Epidermal melanocyte (primary cell): ENCODE measurements at regions not wholly inside any gene's neighbourhood (a gene's known extent, or its start where the extent isn't known, plus 50 kb on each side); places are given as distances from the start of the nearest gene placed in this dataset.
"Not testable (repeated sequence)": the region's sequence is repeated elsewhere in the genome, so short reads cannot be mapped to it uniquely, and the experiment has no call there.

Experiments used
- DNase-seq: peaks from one replicate; pipeline ENCODE4 v3.0.0; 2011; ENCODE audit warnings: low spot score; ENCODE audit not compliant: insufficient read length

DNA sequence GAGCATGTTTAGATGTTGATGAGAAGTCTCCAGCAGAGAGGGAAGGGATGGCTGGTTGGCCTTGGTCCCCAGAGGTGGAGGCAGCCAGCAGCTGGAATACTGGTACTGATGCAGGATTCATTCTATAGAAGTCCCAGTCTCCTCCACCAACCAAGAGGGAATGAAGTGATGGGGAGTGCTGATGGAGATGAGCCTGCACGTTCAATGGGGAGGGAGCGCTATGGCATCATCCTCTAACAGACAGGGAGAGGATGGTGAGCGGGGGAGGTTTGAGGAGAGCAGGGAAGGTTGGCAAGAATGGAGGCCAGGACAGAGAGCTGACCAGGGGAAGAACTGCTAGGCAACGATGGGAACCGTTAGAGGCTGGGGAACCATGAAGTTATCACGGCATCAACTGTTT, 159.8 kb upstream of the MVB12B start:
- DNase-seq = no peak

DNA sequence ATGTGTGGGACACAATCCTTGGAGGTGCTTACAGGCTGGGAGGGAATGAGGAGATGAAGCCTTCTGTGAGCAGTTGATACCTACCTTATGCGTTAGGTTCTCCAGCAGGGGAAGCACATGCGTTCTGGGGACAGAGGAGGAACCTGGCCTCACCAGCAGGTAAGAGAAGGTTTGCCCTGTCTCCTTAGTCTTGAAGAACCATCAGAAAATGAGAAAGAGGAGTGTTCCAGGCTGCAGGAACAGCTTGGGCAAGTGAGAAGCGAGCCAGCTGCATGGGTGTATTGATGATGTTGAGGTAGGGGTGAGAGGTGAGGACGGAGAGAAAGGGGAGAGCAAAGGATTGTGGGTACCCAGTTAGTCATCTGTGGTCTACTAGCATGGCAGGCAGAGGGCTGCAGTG, 156.9 kb upstream of the MVB12B start:
- no peak for DNase-seq

DNA sequence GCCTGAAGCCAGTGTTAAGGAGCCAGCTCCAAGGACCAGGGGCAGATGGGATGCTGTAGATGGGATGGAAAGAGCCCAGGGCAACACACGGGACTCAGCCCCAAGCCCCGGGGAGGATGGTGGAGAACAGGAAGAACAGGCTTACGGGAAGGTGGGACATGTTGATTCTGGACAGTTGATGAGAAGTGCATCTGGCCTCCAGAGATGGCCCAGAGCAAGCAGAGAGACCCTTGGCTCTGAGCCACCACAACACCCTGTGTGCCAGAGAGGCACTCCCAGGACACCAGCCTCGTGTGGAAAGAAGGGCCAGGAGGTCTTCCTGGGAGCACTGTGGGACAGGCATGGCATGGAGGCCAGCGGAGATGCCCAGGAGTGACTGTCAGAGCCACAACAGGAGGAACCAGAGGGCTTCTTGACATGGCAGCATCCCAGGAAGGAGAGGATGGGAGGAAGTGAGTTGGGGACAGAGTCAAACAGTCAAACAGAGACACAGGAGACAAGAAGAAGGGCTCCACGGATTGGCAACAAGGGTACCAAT, 156.3 kb upstream of the MVB12B start:
- DNase-seq = no peak

DNA sequence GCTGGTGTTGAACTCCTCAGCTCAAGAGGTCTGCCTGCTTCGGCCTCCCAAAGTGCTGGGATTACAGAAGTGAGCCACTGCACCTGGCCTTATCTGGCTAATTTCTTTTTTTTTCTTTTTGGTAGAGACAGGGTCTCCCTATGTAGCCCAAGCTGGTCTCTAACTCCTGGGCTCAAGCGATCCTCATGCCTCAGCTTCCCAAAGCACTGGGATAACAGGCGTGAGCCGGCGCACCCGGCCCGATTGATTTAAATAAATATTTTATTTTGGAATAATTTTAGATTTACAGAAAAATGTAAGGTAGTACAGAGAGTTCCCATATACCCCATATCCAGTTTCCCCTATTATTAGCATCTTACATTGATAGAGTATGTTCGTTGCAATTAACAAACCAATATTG, 155.0 kb upstream of the MVB12B start:
- DNase-seq = no peak

DNA sequence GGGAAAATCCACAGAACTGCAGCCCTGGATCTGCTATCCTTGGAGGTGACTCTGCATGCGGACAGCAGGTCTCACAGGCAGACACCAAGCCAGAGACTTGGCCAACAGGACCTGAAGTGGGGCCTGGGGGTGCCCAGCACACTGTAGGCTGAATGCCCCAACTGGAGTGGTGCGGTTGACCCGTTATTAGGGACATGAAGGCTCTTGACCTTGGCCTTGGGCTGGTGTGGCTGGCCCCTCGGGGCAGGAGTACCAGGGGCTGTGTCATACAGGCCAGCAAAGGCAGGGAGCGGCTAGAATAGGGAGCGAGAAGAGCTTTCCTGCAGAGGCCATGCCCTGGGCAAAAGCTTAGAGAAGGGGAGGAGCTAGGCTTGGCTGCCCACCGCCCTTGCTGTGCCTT, 153.2 kb upstream of the MVB12B start:
- no peak for DNase-seq

DNA sequence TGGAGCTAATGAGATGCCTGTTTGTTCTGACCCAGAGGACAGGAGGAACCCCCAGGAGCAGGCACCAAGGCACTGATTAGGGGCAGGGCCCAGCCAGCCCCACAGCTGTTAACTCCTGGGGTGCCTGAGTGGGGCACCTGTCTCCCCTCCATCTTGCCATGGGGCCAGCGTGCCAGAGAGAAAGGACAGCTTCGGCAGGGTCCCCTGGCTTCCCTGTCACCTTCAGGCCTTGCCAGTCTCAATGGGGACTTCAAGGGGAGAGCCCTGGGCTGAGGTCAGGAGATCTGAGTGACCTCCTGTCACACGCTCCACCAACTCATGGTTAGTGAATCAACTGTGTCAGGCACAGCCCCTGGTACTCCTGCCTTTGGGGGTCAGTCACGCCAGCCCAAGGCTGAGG, 152.7 kb upstream of the MVB12B start:
- no peak for DNase-seq

DNA sequence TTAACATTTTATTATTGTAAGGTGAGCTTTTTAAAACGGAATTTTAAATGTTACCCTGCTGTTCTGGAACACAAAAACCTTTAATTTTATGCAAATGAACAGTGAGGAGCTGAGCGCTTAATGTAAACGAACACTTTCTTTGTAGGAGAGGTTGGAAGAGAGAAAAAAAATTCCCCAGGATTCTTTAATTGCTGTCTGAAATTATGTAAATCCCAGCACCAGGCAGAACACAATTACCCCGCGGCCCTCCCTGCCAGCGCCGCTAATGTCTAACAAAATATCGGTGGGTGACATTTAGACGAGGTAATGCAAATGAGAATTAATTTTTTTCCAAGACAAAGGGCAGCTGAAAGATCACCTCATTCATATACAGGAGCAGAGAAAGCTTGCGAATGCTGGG, 143.4 kb upstream of the MVB12B start:
- DNase-seq = no peak

DNA sequence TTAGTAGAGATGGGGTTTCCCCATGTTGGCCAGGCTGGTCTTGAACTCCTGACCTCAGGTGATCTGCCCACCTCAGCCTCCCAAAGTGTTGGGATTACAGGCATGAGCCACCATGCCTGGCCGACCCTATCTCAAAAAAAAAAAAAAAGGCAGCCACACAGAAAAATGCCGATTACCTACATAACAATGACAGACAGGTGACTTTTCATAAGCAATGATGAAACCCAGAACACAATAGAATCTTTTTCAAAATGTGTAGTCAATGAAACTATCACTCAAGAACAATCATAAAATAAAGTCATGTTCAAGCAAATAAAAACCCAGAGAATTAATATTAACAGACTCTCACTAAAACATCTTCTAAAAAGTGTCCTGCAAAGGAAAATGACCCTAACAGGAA, 135.6 kb upstream of the MVB12B start:
- not testable (repeated sequence) for DNase-seq

DNA sequence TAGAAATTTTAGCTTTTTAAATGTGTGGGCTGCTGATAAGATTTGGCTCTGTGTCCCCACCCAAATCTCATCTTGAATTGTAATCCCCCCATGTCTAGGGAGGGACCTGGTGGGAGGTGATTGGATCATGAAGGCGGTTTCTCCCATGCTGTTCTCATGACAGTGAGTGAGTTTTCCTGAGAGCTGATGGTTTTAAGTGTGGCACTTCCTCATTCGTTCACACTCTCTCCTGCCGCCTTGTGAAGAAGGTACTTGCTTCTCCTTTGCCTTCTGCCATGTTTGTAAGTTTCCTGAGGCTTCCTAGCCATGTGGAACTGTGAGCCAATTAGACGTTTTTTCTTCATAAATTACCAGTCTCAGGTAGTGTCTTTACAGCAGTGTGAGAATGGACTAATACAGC, 127.8 kb upstream of the MVB12B start:
- DNase-seq = no peak

DNA sequence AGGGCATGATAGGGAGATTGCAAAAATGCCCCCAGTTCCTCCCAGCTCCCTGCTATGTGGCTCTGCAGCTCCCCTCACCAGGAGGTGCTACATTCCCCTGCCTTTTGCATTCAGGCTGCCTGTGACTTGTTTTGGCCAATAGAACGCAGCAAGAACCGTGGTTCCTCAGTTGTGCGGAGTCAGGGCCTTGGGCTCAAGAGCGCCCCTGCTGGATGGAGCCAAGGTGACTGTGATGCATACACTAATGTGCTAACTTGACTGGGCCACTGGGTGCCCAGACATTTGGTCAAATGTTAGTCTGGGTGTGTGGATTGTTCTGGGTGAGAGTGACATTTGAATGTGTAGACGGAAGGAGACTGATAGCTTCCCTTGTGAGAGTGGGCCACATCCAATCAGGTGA, 123.3 kb upstream of the MVB12B start:
- no peak for DNase-seq

DNA sequence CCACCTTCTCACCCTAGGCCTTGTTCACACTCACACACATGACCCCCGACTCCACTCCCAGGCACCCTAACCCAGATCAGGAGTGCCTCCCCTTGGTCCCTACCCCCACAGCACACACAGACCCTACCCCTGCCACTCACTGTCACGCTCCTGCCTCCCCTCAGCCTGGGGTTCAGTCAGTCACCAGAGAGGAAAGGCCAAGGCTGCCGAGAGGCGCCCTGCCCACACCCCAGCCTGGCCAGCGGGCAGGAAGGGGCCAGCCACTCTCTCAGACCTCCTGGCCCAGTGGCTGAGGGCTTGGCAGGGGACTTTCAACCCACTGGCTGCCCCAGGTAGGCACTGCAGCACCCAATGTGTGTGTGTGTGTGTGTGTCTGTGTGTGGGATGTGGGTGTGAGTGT, 122.4 kb upstream of the MVB12B start:
- DNase-seq = no peak

DNA sequence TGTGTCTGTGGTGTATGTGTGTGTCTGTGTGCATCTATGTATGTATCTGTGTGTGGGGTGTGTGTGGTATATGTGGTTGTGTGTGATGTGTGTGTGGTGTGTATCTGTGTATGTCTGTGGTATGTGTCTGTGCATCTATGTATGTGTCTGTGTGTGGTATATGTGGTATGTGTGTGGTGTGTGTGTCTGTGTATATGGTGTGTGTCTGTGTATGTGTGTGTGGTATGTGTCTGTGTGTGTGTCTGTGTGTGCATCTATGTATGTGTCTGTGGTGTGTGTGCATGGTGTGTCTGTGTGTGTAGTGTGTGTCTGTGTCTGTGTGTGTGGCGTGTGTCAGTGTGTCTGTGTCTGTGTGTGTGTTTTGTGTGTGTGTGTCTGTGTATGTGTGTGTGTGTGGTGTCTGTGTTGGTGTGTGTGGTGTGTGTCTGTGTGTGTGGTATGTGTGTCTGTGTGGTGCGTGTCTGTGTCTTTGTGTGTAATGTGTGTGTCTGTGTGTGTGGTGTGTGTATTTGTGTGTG, 121.9 kb upstream of the MVB12B start:
- no peak for DNase-seq

DNA sequence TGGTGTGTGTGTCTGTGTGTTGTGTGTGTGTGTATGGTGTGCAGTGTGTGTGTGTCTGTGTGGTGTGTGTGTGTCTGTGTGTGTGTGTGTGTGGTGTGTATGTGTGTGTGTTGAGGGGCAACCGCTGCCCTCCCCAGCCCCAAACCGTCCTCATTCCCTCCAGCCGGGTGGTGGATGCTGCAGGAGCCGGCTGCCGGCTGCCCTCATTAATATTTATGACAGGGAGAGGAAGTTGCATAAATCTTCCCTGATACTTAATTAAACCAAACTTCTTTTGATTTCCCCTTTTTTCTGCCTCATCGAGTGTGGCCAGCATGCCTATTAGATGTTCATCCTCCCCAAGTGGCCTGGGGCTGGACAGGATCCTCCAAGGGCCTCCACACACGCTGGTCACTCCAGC, 121.4 kb upstream of the MVB12B start:
- no peak for DNase-seq

DNA sequence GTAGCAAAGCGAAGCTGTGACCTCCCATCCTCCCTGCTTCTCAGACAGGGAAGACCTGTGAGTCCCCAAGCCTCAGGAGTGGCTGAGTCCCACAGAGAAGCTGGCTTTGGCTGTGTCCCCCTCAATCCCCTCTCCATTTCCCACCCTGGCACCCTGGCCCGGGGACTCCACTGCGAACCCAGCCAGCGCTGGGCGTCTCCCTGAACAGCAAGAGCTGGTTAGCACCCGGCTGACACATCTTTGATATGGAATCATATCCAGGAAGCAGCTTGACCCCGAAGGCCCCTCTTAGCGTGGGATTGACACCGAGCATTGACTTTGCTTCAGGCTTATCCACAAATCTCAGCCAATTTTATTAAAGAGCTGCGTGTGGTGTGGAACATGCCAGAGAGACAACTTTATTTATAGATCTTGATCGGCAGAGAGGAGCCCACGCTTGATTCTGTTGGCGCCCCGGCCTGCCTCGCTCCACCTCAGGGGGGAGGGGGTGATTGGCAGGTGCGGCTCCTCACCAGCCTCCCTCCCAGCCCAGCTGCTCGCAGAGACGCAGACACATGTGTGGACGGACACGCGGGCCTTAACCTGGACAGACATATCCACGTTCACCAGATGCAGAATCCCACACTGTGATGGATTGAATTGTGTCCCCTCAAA, 120.7 kb upstream of the MVB12B start:
- no peak for DNase-seq

DNA sequence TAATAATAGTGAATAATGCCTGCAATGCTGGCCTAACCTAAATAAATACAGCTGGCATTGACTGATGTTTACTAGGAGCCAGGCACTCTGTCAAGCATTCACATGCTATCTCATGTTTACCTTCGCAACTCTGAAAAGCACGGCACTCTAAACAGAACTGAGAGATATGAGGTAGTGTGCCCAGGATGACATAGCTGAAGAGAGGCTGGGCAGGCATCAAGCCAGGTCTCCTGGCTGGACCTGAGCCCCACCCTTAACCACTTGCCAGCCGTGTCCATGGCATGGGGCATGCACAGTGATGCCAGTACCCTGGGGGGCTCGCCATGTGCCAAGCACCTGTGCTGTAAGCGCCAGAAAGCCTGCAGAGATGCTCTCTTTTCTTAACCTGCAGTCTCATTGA, 119.4 kb upstream of the MVB12B start:
- no peak for DNase-seq

DNA sequence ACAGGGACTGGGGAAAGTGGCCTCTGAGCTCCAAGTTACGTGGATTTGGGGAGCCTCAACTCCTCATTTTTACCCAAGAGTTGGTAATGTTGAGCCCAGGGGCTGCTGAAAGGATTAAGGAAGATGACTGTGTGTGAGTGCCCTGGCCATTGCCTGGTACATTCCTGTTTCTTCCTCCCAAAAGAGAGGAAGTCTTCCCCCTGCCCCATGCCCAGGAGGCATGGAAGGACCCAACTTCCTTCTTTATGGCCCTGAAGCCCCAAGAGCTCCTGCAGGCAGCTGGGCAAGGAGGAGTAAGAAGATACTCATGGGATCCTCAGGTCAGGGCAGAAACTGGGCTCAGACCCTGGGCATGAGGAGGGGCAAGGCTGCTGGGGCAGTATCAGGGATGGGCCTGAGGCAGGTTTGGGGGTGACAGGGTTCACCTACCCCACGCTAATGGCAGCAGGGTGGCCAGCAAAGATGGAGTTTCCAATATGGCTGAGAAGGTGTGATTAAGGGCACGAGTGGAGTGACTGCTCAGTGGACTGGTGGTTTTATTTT, 118.3 kb upstream of the MVB12B start:
- no peak for DNase-seq

DNA sequence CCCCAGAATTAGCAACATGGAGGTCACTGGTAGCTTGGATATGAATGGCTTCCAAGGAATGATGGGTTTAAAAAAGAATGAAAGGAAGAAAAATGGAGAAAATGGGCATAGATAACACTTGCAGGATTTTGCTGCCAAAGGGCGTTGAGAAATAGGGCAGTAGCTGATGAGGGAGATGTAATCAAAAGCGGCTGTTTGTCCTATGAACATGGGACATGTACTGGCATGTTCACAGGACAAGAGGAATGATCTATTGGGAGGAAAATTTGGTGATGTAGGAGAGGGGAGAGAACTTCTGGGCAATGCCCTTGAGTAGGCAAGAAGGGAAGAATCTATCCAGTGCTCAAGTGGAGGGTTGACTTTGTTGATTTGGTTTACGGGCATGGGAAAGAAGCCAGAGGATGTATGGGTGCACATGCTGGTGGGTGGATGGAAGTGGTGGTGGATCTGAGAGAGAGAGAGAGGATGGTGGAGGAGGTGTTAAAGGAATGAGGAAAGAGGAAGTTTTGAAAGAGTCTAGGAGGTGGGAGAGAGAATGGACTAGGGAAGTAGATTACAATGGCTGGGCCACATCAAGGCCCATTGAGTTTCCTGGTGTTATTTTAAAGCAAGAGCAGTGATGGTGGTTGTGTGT, 115.1 kb upstream of the MVB12B start:
- DNase-seq = no peak

DNA sequence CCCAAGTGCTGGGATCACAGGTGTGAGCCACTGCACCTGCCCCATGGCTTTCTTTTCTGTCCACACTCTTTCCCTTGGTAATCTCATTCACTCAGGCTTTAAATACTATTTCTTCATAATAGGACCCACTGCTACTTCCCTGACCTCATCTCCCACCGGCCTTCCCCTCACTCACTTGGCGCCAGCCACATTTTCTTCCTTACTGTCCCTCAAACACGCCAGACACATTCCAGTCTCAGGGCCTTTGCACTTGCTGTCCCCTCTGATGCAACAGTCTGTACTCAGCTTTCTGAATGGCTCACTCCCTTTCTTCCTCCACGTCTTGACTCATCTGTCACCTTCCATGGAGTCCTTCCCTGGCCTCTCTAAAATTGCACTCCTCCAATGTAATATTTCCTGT, 111.1 kb upstream of the MVB12B start:
- DNase-seq = no peak

DNA sequence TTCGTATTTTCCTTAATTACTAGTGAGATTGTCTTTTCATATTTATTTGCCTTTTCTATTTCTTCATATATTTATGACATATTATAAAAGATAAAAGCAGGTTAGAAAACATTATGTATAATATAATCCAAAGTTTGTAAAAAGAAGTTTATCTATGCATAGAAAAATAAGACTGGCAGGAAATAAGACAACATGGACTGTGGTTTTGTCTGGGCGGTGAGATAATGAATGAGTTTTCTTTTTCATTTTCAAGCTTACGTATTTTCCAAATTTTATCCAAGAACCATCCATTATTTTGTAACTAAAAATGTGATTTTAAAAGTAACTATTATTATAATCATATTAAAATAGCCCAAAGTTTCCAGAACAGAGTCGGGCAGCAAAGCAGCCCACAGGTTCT, 109.8 kb upstream of the MVB12B start:
- no peak for DNase-seq

DNA sequence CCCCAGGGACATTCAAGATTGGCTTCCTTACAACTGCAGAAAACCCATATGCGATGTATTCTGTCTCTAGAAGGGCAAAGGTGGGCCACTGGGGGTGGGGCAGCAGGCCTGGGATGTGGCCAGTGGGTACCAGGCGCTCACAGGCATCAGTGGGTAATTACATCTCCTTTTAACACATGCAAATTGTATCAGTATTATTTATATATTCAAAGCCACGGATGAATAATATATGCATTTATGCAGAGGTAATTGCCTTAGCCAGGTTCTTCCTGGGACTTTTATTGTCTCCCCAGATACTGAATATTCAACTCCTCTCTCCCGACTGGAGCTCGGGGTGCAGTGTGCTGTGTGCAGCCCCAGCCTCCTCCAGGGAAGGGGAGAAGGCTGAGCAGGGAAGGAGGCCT, 109.4 kb upstream of the MVB12B start:
- no peak for DNase-seq

DNA sequence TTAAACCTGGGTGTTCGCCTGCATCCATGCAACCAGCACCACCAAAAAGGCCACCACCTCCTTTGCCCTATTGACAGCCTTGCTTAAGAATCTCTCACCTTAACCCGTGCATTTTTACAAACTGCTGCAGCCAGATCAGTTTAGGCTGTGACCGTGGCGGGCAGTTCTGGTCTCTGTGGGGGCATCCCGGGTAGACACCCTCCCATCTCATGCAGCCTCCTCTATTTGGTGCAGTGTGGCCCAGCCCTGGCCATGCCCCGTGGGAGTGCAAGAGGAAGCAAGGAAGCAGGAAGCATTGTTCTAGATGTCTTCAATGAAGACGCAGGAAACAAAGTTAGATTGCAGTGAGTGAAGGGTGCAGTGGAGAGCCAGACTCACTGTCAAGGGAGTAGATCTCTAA, 108.8 kb upstream of the MVB12B start:
- no peak for DNase-seq

DNA sequence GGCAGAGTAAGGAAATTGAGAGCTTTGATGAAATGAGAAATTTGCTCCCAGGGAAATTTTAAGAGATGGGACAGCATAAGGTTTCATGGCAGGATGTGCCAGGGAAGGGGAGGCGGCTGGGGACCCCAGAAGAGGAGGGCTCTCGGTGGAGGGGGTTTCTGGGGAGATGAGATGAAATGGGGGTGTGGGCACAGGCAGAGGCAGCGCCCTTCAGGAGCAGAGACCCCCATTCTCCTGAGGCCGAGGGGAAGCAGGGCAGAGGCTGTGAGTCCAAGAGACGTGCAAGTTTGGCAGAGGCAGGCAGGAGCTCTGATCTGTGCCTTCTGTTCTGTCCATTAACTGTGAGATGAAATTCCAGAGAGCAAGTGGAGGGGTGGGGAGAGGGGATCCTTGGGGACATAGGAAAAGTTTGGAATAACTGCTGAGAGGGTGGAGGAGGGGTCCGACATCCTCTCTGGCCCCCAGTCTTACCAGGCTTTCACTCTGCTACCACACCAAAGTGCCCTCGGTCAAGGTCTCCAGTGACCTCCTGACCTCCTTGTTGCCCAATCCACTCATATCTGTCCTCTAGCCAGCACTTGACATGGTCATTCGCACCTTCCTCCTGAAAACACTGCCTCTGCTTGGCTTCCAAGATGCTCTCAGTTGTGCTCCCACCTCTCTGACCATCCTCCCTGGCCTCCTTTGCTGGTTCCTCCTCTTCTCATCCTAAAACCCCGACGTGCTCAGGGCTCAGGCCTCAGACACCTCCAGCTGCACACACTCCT, 108.1 kb upstream of the MVB12B start:
- DNase-seq = no peak
